ENCODE measurements at regions not wholly inside any gene's neighbourhood (a gene's known extent, or its start where the extent isn't known, plus 50 kb on each side); places are given as distances from the start of the nearest gene placed in this dataset.
"Not testable (repeated sequence)": the region's sequence is repeated elsewhere in the genome, so short reads cannot be mapped to it uniquely, and the experiment has no call there.

DNA sequence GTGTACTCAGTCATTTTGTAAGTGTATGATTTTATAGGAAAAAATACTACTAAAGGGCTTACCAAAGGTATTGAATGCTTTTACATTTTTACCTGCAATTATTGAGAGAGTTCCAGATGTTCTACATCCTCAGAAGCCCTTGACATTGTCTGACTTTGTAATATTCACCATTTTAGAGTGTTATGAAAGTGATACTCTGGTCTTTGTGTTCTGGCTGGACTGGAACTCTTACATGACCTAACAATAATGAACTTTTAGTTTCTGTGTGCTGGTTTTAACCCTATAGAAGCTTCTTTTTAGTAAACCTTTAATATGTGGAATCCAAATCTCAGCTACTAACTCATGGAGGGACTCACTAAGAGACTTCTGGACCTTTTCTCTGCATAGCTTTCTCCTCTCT, 478.8 kb upstream of the SPANXN1 start:
- TF ChIP-seq, protein P1, sequence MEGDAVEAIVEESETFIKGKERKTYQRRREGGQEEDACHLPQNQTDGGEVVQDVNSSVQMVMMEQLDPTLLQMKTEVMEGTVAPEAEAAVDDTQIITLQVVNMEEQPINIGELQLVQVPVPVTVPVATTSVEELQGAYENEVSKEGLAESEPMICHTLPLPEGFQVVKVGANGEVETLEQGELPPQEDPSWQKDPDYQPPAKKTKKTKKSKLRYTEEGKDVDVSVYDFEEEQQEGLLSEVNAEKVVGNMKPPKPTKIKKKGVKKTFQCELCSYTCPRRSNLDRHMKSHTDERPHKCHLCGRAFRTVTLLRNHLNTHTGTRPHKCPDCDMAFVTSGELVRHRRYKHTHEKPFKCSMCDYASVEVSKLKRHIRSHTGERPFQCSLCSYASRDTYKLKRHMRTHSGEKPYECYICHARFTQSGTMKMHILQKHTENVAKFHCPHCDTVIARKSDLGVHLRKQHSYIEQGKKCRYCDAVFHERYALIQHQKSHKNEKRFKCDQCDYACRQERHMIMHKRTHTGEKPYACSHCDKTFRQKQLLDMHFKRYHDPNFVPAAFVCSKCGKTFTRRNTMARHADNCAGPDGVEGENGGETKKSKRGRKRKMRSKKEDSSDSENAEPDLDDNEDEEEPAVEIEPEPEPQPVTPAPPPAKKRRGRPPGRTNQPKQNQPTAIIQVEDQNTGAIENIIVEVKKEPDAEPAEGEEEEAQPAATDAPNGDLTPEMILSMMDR (conservative IDR thresholded peaks at IDR 0.05 in 1 of 2, IDR thresholded peaks at IDR 0.05 in 1 of 2; ENCODE audit: low read depth in 1 of 2, low read length in 2 of 2), result no peak
- no peak for TF ChIP-seq EZH2 (IDR thresholded peaks at IDR 0.05; ENCODE audit: low read length, missing control alignments)
- H3K79me2 ChIP-seq (ENCODE audit: control insufficient read depth, insufficient read depth, low read length), result no peaks in the 10 kb centered on the region
- no peaks in the 10 kb centered on the region for H4K20me1 ChIP-seq (ENCODE audit: control insufficient read depth, extremely low read depth, insufficient read depth, low read length)
- no peak overlapping the region for H3K4me3 ChIP-seq (replicated peaks in 1 of 4; ENCODE audit: control extremely low read depth in 1 of 4, insufficient read depth in 1 of 4, low read depth in 3 of 4, low read length in 4 of 4)
- no peak overlapping the region for H2AFZ ChIP-seq (ENCODE audit: low read length)
- H3K4me1 ChIP-seq (ENCODE audit: control insufficient read depth, extremely low read depth, insufficient read depth, low read length), result no peaks in the 10 kb centered on the region
- no peaks in the 10 kb centered on the region for H3K36me3 ChIP-seq (ENCODE audit: control insufficient read depth, insufficient read depth, low read length)
- H3K4me2 ChIP-seq (ENCODE audit: extremely low read depth, insufficient read depth, low read length), result no peak overlapping the region
- DNase-seq (ENCODE audit: low read depth in 2 of 2), result no peak
- no peaks in the 10 kb centered on the region for H3K9me3 ChIP-seq (ENCODE audit: control insufficient read depth, insufficient read depth, low read depth, low read length)
- no peaks in the 10 kb centered on the region for H3K27me3 ChIP-seq (ENCODE audit: control insufficient read depth, insufficient read depth, low read length)
- H3K27ac ChIP-seq (ENCODE audit: insufficient read depth, low read length), result no peak overlapping the region
- no peak overlapping the region for H3K9ac ChIP-seq (ENCODE audit: insufficient read depth, low read length)

DNA sequence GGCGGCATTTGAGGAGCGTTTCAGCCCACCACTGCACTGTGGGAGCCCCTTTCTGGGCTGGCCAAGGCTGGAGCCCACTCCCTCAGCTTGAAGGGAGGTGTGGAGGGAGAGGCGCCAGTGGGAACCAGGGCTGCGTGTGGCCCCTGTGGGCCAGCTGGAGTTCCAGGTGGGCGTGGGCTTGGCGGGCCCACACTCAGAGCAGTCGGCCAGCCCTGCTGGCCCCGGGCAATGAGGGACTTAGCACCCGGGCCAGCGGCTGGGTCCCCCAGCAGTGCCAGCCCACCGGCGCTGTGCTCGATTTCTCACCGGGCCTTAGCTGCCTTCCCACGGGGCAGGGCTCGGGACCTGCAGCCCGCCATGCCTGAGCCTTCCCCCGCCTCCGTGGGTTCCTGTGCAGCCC, 463.8 kb upstream of the SPANXN1 start:
- not testable (repeated sequence) for H2AFZ ChIP-seq (ENCODE audit: low read length); H3K36me3 ChIP-seq (ENCODE audit: control insufficient read depth, insufficient read depth, low read length); H3K9ac ChIP-seq (ENCODE audit: insufficient read depth, low read length); H3K4me1 ChIP-seq (ENCODE audit: control insufficient read depth, extremely low read depth, insufficient read depth, low read length); H3K4me3 ChIP-seq (replicated peaks in 1 of 4; ENCODE audit: control extremely low read depth in 1 of 4, insufficient read depth in 1 of 4, low read depth in 3 of 4, low read length in 4 of 4); H4K20me1 ChIP-seq (ENCODE audit: control insufficient read depth, extremely low read depth, insufficient read depth, low read length); H3K27ac ChIP-seq (ENCODE audit: insufficient read depth, low read length); DNase-seq (ENCODE audit: low read depth in 2 of 2); H3K4me2 ChIP-seq (ENCODE audit: extremely low read depth, insufficient read depth, low read length); H3K79me2 ChIP-seq (ENCODE audit: control insufficient read depth, insufficient read depth, low read length); H3K27me3 ChIP-seq (ENCODE audit: control insufficient read depth, insufficient read depth, low read length); H3K9me3 ChIP-seq (ENCODE audit: control insufficient read depth, insufficient read depth, low read depth, low read length)

DNA sequence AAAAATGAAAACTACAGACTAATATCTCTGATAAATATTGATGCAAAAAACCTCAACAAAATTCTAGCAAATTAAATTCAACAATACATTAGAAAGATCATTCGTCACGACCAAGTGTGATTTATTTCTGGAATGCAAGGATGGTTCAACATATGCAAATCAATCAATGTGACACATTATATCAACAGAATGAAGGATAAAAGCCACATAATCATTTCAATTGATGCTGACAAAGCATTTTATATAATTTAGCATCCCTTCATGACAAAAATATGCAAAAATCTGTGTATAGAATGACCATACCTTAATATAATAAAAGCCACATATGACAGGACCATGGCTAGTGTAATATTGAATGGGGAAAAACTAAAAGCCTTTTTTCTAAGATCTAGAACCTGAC, 457.2 kb upstream of the SPANXN1 start:
- H3K27me3 ChIP-seq (ENCODE audit: control insufficient read depth, insufficient read depth, low read length), result no peaks in the 10 kb centered on the region
- H3K36me3 ChIP-seq (ENCODE audit: control insufficient read depth, insufficient read depth, low read length), result no peaks in the 10 kb centered on the region
- DNase-seq (ENCODE audit: low read depth in 2 of 2), result no peak
- no peak overlapping the region for H3K4me3 ChIP-seq (replicated peaks in 1 of 4; ENCODE audit: control extremely low read depth in 1 of 4, insufficient read depth in 1 of 4, low read depth in 3 of 4, low read length in 4 of 4)
- TF ChIP-seq EZH2 (IDR thresholded peaks at IDR 0.05; ENCODE audit: low read length, missing control alignments), result no peak
- TF ChIP-seq, protein P1 (conservative IDR thresholded peaks at IDR 0.05 in 1 of 2, IDR thresholded peaks at IDR 0.05 in 1 of 2; ENCODE audit: low read depth in 1 of 2, low read length in 2 of 2), result no peak
- H4K20me1 ChIP-seq (ENCODE audit: control insufficient read depth, extremely low read depth, insufficient read depth, low read length), result no peaks in the 10 kb centered on the region
- no peak overlapping the region for H3K27ac ChIP-seq (ENCODE audit: insufficient read depth, low read length)
- no peaks in the 10 kb centered on the region for H3K9me3 ChIP-seq (ENCODE audit: control insufficient read depth, insufficient read depth, low read depth, low read length)
- no peak overlapping the region for H3K4me2 ChIP-seq (ENCODE audit: extremely low read depth, insufficient read depth, low read length)
- H3K4me1 ChIP-seq (ENCODE audit: control insufficient read depth, extremely low read depth, insufficient read depth, low read length), result no peaks in the 10 kb centered on the region
- no peaks in the 10 kb centered on the region for H3K79me2 ChIP-seq (ENCODE audit: control insufficient read depth, insufficient read depth, low read length)
- H3K9ac ChIP-seq (ENCODE audit: insufficient read depth, low read length), result no peak overlapping the region
- no peak overlapping the region for H2AFZ ChIP-seq (ENCODE audit: low read length)

DNA sequence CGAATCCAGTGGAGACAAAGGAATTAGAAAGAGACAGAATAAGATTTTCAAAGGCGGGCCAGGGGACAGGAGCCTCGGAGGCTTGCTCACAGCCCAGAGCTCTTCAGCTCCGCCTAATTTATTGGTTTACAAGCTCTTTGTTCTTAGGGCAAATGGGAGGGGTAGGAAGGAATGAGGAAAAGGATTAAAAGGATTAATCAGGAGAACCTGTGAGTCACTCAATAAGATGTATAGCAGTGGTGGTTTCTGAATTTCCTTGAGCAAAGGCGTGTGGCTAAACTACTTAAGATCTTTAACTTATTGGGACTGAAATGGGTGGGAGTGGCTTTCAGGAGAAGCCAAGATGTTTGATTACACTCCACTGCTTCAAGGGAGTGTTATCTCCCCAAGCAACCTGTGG, 456.0 kb upstream of the SPANXN1 start:
- no peaks in the 10 kb centered on the region for H4K20me1 ChIP-seq (ENCODE audit: control insufficient read depth, extremely low read depth, insufficient read depth, low read length)
- TF ChIP-seq, protein P1 (conservative IDR thresholded peaks at IDR 0.05 in 1 of 2, IDR thresholded peaks at IDR 0.05 in 1 of 2; ENCODE audit: low read depth in 1 of 2, low read length in 2 of 2), result no peak
- no peak for TF ChIP-seq EZH2 (IDR thresholded peaks at IDR 0.05; ENCODE audit: low read length, missing control alignments)
- no peak overlapping the region for H3K27ac ChIP-seq (ENCODE audit: insufficient read depth, low read length)
- no peak overlapping the region for H3K9ac ChIP-seq (ENCODE audit: insufficient read depth, low read length)
- H3K4me3 ChIP-seq (replicated peaks in 1 of 4; ENCODE audit: control extremely low read depth in 1 of 4, insufficient read depth in 1 of 4, low read depth in 3 of 4, low read length in 4 of 4), result no peak overlapping the region
- no peaks in the 10 kb centered on the region for H3K27me3 ChIP-seq (ENCODE audit: control insufficient read depth, insufficient read depth, low read length)
- no peaks in the 10 kb centered on the region for H3K4me1 ChIP-seq (ENCODE audit: control insufficient read depth, extremely low read depth, insufficient read depth, low read length)
- H3K79me2 ChIP-seq (ENCODE audit: control insufficient read depth, insufficient read depth, low read length), result no peaks in the 10 kb centered on the region
- no peaks in the 10 kb centered on the region for H3K9me3 ChIP-seq (ENCODE audit: control insufficient read depth, insufficient read depth, low read depth, low read length)
- no peak for DNase-seq (ENCODE audit: low read depth in 2 of 2)
- H2AFZ ChIP-seq (ENCODE audit: low read length), result no peak overlapping the region
- H3K36me3 ChIP-seq (ENCODE audit: control insufficient read depth, insufficient read depth, low read length), result no peaks in the 10 kb centered on the region
- no peak overlapping the region for H3K4me2 ChIP-seq (ENCODE audit: extremely low read depth, insufficient read depth, low read length)

All from fibroblast of lung (primary cell).